ENCODE measurements at regions not wholly inside any gene's neighbourhood (a gene's known extent, or its start where the extent isn't known, plus 50 kb on each side); places are given as distances from the start of the nearest gene placed in this dataset.
A peak's percentile ranks its signal among the peaks of the same experiment; 100 is the strongest.

DNA sequence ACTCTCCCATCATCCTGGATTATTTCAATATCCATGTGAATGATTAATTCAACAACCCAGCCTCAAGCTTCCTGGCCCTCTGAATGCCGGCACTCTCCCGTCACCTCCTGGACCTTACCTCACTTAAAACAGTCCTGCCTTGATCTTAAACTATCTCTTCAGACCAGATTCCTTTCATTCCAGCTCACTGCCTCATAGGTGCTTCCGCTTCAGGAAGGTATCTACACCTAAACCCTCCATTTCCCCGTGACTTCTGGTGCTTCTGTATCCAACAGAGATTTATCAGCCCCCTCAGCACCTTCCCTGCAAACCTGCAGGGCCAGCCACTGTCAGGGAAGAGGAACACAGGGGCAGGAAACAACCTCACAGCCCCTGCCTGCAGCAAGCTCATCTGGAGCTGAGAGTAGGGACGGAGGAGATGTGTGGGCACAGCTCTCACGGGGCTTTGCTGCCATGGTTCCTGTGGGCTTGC lies 98.9 kb upstream of the TJP1 start:
- Histone ChIP-seq H3K4me1 (ENCODE audit: low read depth) (peaks cover 23% of the 10 kb centered on the region), H3K36me3 (no peaks in the 10 kb centered on the region), H3K27ac (peak overlapping the region; percentile 72), H3K27me3 (no peaks in the 10 kb centered on the region), H3K9me3 (ENCODE audit: low read depth) (no peaks in the 10 kb centered on the region), H3K4me3 (no peak overlapping the region)
- TF ChIP-seq, protein P1, sequence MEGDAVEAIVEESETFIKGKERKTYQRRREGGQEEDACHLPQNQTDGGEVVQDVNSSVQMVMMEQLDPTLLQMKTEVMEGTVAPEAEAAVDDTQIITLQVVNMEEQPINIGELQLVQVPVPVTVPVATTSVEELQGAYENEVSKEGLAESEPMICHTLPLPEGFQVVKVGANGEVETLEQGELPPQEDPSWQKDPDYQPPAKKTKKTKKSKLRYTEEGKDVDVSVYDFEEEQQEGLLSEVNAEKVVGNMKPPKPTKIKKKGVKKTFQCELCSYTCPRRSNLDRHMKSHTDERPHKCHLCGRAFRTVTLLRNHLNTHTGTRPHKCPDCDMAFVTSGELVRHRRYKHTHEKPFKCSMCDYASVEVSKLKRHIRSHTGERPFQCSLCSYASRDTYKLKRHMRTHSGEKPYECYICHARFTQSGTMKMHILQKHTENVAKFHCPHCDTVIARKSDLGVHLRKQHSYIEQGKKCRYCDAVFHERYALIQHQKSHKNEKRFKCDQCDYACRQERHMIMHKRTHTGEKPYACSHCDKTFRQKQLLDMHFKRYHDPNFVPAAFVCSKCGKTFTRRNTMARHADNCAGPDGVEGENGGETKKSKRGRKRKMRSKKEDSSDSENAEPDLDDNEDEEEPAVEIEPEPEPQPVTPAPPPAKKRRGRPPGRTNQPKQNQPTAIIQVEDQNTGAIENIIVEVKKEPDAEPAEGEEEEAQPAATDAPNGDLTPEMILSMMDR (IDR thresholded peaks at IDR 0.05; ENCODE audit: low read depth, low read length) = no peak
- peak in 1 of 2 donors; percentile 23 for DNase-seq (ENCODE audit: low read depth in 1 of 2, low spot score in 1 of 2)

DNA sequence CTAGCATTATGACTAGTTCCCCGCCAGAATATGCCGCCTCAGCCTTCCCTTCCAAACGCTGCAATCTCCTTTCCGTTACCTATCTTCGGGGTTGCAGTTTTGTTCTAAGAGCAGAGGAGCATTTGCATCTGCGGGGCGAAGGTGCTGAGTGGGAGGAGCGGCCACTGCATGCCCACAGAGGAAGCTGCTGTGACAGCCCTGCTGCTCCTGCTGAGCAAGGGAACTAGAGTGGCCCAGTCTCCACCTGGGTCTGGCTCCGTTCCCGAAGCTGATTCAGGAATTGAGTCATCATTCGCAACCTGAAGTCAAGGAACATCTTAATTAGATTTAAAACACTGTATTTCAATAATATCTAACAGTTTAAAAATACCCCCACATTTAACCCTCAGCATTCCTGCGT lies 98.2 kb upstream of the TJP1 start:
- Histone ChIP-seq H3K9me3 (ENCODE audit: low read depth) (no peaks in the 10 kb centered on the region), H3K27me3 (no peaks in the 10 kb centered on the region), H3K4me3 (no peak overlapping the region), H3K4me1 (ENCODE audit: low read depth) (peaks cover 22% of the 10 kb centered on the region), H3K36me3 (no peaks in the 10 kb centered on the region), H3K27ac (peak overlapping the region; percentile 72)
- TF ChIP-seq, protein P1 (IDR thresholded peaks at IDR 0.05; ENCODE audit: low read depth, low read length) = no peak
- no peak for DNase-seq (ENCODE audit: low read depth in 1 of 2, low spot score in 1 of 2)

DNA sequence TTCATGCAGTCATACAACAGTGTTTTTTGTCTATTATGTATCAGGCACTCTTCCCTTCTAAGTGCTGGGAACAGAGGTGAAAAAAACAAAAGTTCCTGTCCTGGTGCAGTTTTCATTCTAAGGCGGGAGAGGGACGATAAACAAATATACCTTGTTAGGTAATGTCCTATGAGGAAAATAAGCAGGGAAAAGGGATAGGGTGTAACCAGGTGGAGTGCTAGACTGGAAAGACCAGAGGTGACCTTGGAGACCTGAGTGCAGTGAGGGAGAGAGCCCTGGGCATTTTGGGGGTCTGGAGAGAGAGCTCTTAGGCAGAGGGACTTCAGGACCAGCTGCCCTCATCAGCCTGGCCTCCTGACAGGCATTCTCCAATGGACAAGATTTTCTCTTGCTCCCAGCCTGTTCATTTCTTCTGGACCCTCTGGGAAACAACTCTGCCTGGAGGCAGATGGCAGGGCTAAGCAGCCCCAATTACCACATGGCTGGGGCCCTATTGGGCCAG lies 97.2 kb upstream of the TJP1 start:
- no peak for DNase-seq (ENCODE audit: low read depth in 1 of 2, low spot score in 1 of 2)
- H3K27ac ChIP-seq = no peak overlapping the region
- no peaks in the 10 kb centered on the region for H3K27me3 ChIP-seq
- TF ChIP-seq, protein P1 (IDR thresholded peaks at IDR 0.05; ENCODE audit: low read depth, low read length) = no peak
- no peak overlapping the region for H3K4me3 ChIP-seq
- H3K4me1 ChIP-seq (ENCODE audit: low read depth) = peaks cover 19% of the 10 kb centered on the region
- no peaks in the 10 kb centered on the region for H3K9me3 ChIP-seq (ENCODE audit: low read depth)
- no peaks in the 10 kb centered on the region for H3K36me3 ChIP-seq

DNA sequence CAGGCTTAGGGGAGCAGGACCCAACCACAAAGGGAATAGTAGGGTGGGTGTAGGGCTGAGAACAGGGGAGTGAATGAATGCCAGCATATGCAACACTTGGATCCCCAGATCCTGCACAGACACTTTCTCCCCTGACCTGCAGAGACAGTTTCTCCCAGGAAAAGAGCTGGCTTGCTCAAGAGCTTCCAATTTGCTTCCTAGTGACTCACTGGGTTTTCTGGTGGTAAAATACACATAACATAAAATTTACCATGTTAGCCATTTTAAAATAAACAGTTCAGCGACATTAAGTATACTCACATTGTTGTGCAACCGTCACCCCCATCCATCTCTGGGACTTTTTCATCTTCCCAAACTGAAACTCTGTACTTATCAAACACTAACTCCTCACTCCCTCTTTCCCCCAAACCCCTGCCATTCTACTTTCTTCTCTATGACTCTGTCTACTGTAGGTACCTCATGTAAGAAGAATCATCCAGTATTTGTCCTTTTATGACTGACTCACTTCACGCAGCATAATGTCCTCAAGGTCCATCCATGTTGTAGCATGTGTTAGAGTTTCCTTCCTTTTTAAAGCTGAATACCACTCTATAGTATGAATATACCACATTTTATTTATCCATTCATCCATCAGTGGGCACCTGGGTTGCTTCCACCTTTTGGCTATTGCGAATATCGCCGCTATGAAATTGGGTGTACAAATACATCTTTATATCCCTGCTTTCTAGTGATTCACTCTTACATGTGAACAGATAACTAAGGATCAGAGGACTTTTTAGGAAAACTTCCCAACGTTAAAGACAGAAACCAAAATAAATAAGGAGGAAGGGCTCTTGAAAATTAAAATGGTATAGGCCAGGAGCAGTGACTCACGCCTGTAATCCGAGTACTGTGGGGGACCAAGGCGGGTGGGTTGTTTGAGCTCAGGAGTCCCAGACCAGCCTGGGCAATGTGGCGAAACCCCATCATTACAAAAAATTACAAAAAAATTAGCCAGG lies 95.6 kb upstream of the TJP1 start:
- DNase-seq (ENCODE audit: low read depth in 1 of 2, low spot score in 1 of 2) = no peak
- TF ChIP-seq, protein P1 (IDR thresholded peaks at IDR 0.05; ENCODE audit: low read depth, low read length) = no peak
- Histone ChIP-seq H3K27me3 (no peaks in the 10 kb centered on the region), H3K9me3 (ENCODE audit: low read depth) (no peaks in the 10 kb centered on the region), H3K4me1 (ENCODE audit: low read depth) (peaks cover 29% of the 10 kb centered on the region), H3K27ac (no peak overlapping the region), H3K36me3 (no peaks in the 10 kb centered on the region), H3K4me3 (no peak overlapping the region)

DNA sequence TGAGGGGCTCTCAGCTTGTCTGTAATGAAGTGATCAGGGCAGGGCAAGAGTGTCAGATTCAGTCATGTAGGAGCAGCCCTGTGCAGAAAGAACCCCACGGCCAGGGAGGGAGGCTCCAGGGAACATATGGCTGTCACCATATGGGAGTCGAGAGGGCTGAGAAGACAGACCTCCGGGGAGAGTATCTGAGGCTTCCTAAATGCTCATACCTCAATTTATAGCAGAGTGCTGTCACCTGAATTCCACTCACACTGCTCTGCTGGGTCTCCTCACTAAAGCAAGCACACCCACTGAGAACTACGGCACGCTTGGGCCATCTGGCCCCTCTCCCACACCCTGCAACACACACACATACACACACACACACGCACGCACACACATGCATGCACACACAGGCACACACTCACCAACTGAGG lies 92.3 kb upstream of the TJP1 start:
- Histone ChIP-seq H3K4me3 (no peak overlapping the region), H3K27ac (peak overlapping the region; percentile 84), H3K36me3 (no peaks in the 10 kb centered on the region), H3K9me3 (ENCODE audit: low read depth) (no peaks in the 10 kb centered on the region), H3K4me1 (ENCODE audit: low read depth) (peaks cover 22% of the 10 kb centered on the region), H3K27me3 (no peaks in the 10 kb centered on the region)
- DNase-seq (ENCODE audit: low read depth in 1 of 2, low spot score in 1 of 2) = no peak
- TF ChIP-seq, protein P1 (IDR thresholded peaks at IDR 0.05; ENCODE audit: low read depth, low read length) = no peak

Measured in cardiac muscle cell (in vitro differentiated cells and primary cell).